SK-N-SH (cell line): ENCODE measurements at regions not wholly inside any gene's neighbourhood (a gene's known extent, or its start where the extent isn't known, plus 50 kb on each side); places are given as distances from the start of the nearest gene placed in this dataset.

Experiments used
- CTCF ChIA-PET: fragments of 300-600, 350-600 bp; formaldehyde crosslinking; extraction: SDS; loops from one replicate; lab custom pipeline; 2021; lab: Yijun Ruan, JAX
- POLR2A ChIA-PET: fragments of 350-600 bp; sonication (Branson Sonifier 250); formaldehyde crosslinking; extraction: SDS; loops from one replicate; lab custom pipeline; 2020; ENCODE audit warnings: antibody characterized with exemption, inconsistent platforms; lab: Yijun Ruan, JAX
- DNase-seq: peaks from one replicate; pipeline ENCODE4 v3.0.0; 2012
- H2AFZ ChIP-seq: fragments of 200-600 bp; sonication (generic); 2 replicates; pipeline ENCODE4 v1.8.1; 2016; ENCODE audit warnings: antibody characterized with exemption, mild to moderate bottlenecking, low read depth
- H3F3A ChIP-seq: fragments of 200-600 bp; sonication (generic); replicated peaks from 2 replicates; pipeline ENCODE3; 2016; ENCODE audit warnings: antibody characterized with exemption, mild to moderate bottlenecking; ENCODE audit not compliant: insufficient read depth
- H3K27ac ChIP-seq, 2 experiments: fragments of 200-500 bp in 1 of 2; fragments of 200-600 bp in 1 of 2; sonication (Bioruptor generic) in 1 of 2; sonication (generic), shearing (Covaris generic) in 1 of 2; 2 replicates each; pipeline versions ENCODE4 v1.5.1 to v1.6.1; 2014 to 2016; ENCODE audit warnings: low read depth in 2 of 2, inconsistent platforms in 1 of 2, low read length in 1 of 2, mild to moderate bottlenecking in 1 of 2, mixed read lengths in 1 of 2
- H3K27me3 ChIP-seq: fragments of 200-600 bp; sonication (generic), shearing (Covaris generic); 2 replicates; pipeline ENCODE4 v1.6.1; 2016; ENCODE audit warnings: mixed run types; ENCODE audit not compliant: insufficient read depth
- H3K36me3 ChIP-seq, 2 experiments: fragments of 200-500 bp in 1 of 2; fragments of 200-600 bp in 1 of 2; sonication (Bioruptor generic) in 1 of 2; sonication (generic) in 1 of 2; replicated peaks in 1 of 2; 2 replicates each; pipeline versions ENCODE3 to v1.5.1; 2014 to 2016; ENCODE audit warnings: low read length in 1 of 2, mild to moderate bottlenecking in 1 of 2; ENCODE audit not compliant: insufficient read depth in 2 of 2, control insufficient read depth in 1 of 2
- H3K4me1 ChIP-seq, 2 experiments: fragments of 200-500 bp in 1 of 2; fragments of 200-600 bp in 1 of 2; sonication (Bioruptor generic) in 1 of 2; sonication (generic), shearing (Covaris generic) in 1 of 2; 2 replicates each; pipeline versions ENCODE4 v1.5.1 to v1.6.1; 2014 to 2016; ENCODE audit warnings: low read depth in 1 of 2, low read length in 1 of 2, mixed run types in 1 of 2; ENCODE audit not compliant: insufficient read depth in 2 of 2, control insufficient read depth in 1 of 2
- H3K4me2 ChIP-seq: fragments of 200-600 bp; sonication (generic), shearing (Covaris generic); 2 replicates; pipeline ENCODE4 v1.6.1; 2017; ENCODE audit warnings: mixed run types
- H3K4me3 ChIP-seq, 2 experiments: fragments of 200-500 bp in 1 of 2; fragments of 200-600 bp in 1 of 2; sonication (Bioruptor generic) in 1 of 2; sonication (generic), shearing (Covaris generic) in 1 of 2; 2 replicates each; pipeline versions ENCODE4 v1.5.1 to v1.8.1; 2014 to 2016; ENCODE audit warnings: low read depth in 2 of 2, inconsistent platforms in 1 of 2, low read length in 1 of 2, mild to moderate bottlenecking in 1 of 2, mixed read lengths in 1 of 2, moderate library complexity in 1 of 2
- H3K79me2 ChIP-seq: fragments of 200-600 bp; sonication (generic); 2 replicates; pipeline ENCODE4 v1.8.1; 2017; ENCODE audit warnings: mild to moderate bottlenecking; ENCODE audit not compliant: insufficient read depth
- H3K9ac ChIP-seq: fragments of 200-600 bp; sonication (generic); 2 replicates; pipeline ENCODE4 v1.6.1; 2017; ENCODE audit warnings: mixed run types
- H3K9me2 ChIP-seq: fragments of 200-600 bp; sonication (generic); 2 replicates; pipeline ENCODE4 v1.6.1; 2017; ENCODE audit warnings: mixed run types
- H3K9me3 ChIP-seq: fragments of 200-600 bp; sonication (generic); 2 replicates; pipeline ENCODE4 v1.6.1; 2017; ENCODE audit warnings: mixed run types, mild to moderate bottlenecking, moderate library complexity
- H4K20me1 ChIP-seq: fragments of 200-600 bp; sonication (generic); 2 replicates; pipeline ENCODE4 v1.6.1; 2017; ENCODE audit warnings: mild to moderate bottlenecking, mixed run types; ENCODE audit not compliant: insufficient read depth
- CHD2 ChIP-seq: fragments of 150-350 bp; IDR thresholded peaks from 2 replicates; pipeline ENCODE4 v1.6.1; 2018; ENCODE audit warnings: low read length; ENCODE audit not compliant: partially characterized antibody
- FOXM1 ChIP-seq: IDR thresholded peaks from 2 replicates; pipeline ENCODE4 v1.4.0; 2012; ENCODE audit warnings: low read depth, mild to moderate bottlenecking
- GABPA ChIP-seq: IDR thresholded peaks from 2 replicates; pipeline ENCODE4 v1.4.0; 2012; ENCODE audit warnings: low read depth, mild to moderate bottlenecking
- GATA2 ChIP-seq: sonication (generic); formaldehyde crosslinking; IDR thresholded peaks from 2 replicates; pipeline ENCODE4 v1.5.0; 2020; ENCODE audit warnings: mild to moderate bottlenecking, missing genetic modification reagents
- MEF2A ChIP-seq: IDR thresholded peaks from 2 replicates; pipeline ENCODE4 v1.4.0; 2012; ENCODE audit warnings: low read depth, borderline replicate concordance
- MXI1 ChIP-seq: IDR thresholded peaks from 2 replicates; pipeline ENCODE4 v1.6.1; 2012; ENCODE audit warnings: mild to moderate bottlenecking, low read depth, low read length, improper control_type of control experiment
- PBX3 ChIP-seq: IDR thresholded peaks from 2 replicates; pipeline ENCODE4; 2012
- POLR2AphosphoS5 ChIP-seq: IDR thresholded peaks from 2 replicates; pipeline ENCODE4 v1.6.1; 2012; ENCODE audit warnings: low read depth, low read length
- RCOR1 ChIP-seq: fragments of 150-350 bp; IDR thresholded peaks from 2 replicates; pipeline ENCODE4 v1.6.1; 2017; ENCODE audit warnings: antibody characterized with exemption, low read length
- TCF12 ChIP-seq: IDR thresholded peaks from 2 replicates; pipeline ENCODE4 v1.4.0; 2012
- TEAD4 ChIP-seq: IDR thresholded peaks from 2 replicates; pipeline ENCODE4 v1.4.0; 2012; ENCODE audit warnings: mild to moderate bottlenecking, borderline replicate concordance; ENCODE audit not compliant: insufficient read depth
- WGBS: methylation state at CpG from one replicate; pipeline ENCODE4 v1.1.6; 2017; ENCODE audit warnings: low lambda C conversion rate; 5-methylcytosine and 5-hydroxymethylcytosine counted together
- TF ChIP-seq, protein P1 (sequence below): IDR thresholded peaks from 2 replicates; pipeline ENCODE4 v1.4.0; 2012; ENCODE audit warnings: low read depth, borderline replicate concordance
- TF ChIP-seq, protein P2 (sequence below): fragments of 150-350 bp; IDR thresholded peaks from 2 replicates; pipeline ENCODE4 v1.6.1; 2016; ENCODE audit warnings: mild to moderate bottlenecking, low read depth, low read length

DNA sequence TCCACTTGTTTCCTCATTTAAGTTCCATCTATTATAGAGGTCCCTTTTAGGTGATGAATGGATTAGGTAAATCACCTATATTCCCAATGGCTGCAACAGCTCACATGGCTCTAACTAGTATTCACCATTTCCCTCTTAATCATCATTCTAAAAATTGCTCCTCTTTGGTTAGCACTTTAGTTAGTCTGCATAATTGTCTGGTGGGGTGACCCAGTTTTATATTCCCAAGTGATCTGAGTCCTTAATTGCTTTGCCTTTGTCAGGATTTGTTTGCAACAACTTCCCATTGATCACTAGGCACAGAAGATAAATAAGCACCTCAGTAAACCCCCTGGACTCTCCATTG is 395.2 kb downstream of the RAB38 start (continued):
- TF ChIP-seq POLR2AphosphoS5 (no peak), MEF2A (no peak), PBX3 (no peak), TEAD4 (no peak), GABPA (no peak)

GRCh38 chr11:87779276-87780067 is 395.8 kb downstream of the RAB38 start:
- no peaks in the 10 kb centered on the region for H4K20me1 ChIP-seq
- no peaks in the 10 kb centered on the region for H3K9me3 ChIP-seq
- no peak overlapping the region for H3K9ac ChIP-seq
- ChIA-PET POLR2A (no interaction called here), CTCF (interaction anchor here (1.0 kb wide), 1 partner anchor 11 kb away, joined by 3 read pairs; no protein-coding TSS in a partner anchor)
- DNase-seq: no peak
- no peak overlapping the region for H2AFZ ChIP-seq
- H3K79me2 ChIP-seq: no peaks in the 10 kb centered on the region
- H3K4me3 ChIP-seq: no peak overlapping the region
- no peak overlapping the region for H3K27ac ChIP-seq
- TF ChIP-seq, protein P1, sequence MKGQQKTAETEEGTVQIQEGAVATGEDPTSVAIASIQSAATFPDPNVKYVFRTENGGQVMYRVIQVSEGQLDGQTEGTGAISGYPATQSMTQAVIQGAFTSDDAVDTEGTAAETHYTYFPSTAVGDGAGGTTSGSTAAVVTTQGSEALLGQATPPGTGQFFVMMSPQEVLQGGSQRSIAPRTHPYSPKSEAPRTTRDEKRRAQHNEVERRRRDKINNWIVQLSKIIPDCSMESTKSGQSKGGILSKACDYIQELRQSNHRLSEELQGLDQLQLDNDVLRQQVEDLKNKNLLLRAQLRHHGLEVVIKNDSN: no peak
- TF ChIP-seq GATA2 (CRISPR knock-in tag): no peak
- TF ChIP-seq TCF12: no peak
- TF ChIP-seq CHD2: no peak
- no peak for TF ChIP-seq POLR2AphosphoS5
- no peak for TF ChIP-seq PBX3
- H3F3A ChIP-seq: no peaks in the 10 kb centered on the region
- H3K36me3 ChIP-seq: no peaks in the 10 kb centered on the region
- 1% methylated on average over 2 of the region's 2 CpGs for WGBS
- no peaks in the 10 kb centered on the region for H3K27me3 ChIP-seq
- H3K9me2 ChIP-seq: no peaks in the 10 kb centered on the region
- H3K4me1 ChIP-seq: no peaks in the 10 kb centered on the region
- no peak overlapping the region for H3K4me2 ChIP-seq

- H3K79me2 ChIP-seq: no peaks in the 10 kb centered on the region
- H3K4me3 ChIP-seq: no peak overlapping the region
- H2AFZ ChIP-seq: no peak overlapping the region
- TF ChIP-seq FOXM1: no peak
- TF ChIP-seq, protein P2, sequence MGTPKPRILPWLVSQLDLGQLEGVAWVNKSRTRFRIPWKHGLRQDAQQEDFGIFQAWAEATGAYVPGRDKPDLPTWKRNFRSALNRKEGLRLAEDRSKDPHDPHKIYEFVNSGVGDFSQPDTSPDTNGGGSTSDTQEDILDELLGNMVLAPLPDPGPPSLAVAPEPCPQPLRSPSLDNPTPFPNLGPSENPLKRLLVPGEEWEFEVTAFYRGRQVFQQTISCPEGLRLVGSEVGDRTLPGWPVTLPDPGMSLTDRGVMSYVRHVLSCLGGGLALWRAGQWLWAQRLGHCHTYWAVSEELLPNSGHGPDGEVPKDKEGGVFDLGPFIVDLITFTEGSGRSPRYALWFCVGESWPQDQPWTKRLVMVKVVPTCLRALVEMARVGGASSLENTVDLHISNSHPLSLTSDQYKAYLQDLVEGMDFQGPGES: no peak
- TF ChIP-seq MXI1: no peak
- no peak for TF ChIP-seq RCOR1
- DNase-seq: no peak
- H3K27ac ChIP-seq: no peak overlapping the region
- no peak overlapping the region for H3K4me2 ChIP-seq
- 39% methylated on average over 2 of the region's 2 CpGs for WGBS
- H3K27me3 ChIP-seq: no peaks in the 10 kb centered on the region
- no peak overlapping the region for H3K9ac ChIP-seq
- H3K4me1 ChIP-seq: no peaks in the 10 kb centered on the region
- no peaks in the 10 kb centered on the region for H3K36me3 ChIP-seq
- no peaks in the 10 kb centered on the region for H4K20me1 ChIP-seq
- POLR2A ChIA-PET: no interaction called here
- CTCF ChIA-PET: no interaction called here
- no peaks in the 10 kb centered on the region for H3K9me2 ChIP-seq
- H3F3A ChIP-seq: no peaks in the 10 kb centered on the region
- no peaks in the 10 kb centered on the region for H3K9me3 ChIP-seq
Measured at GRCh38 chr11:87778357-87778756, 396.9 kb downstream of the RAB38 start.
